Jurkat, Clone E6-1 (cell line): ENCODE measurements at regions not wholly inside any gene's neighbourhood (a gene's known extent, or its start where the extent isn't known, plus 50 kb on each side); places are given as distances from the start of the nearest gene placed in this dataset.
A peak's percentile ranks its signal among the peaks of the same experiment; 100 is the strongest.

Experiments
- DNase-seq: peaks from one replicate; pipeline ENCODE4 v3.0.0-alpha.2; 2011; ENCODE audit warnings: low read depth, low spot score
- H3K4me3 ChIP-seq: 2 replicates; pipeline ENCODE4 v1.5.1; 2011; ENCODE audit warnings: mild to moderate bottlenecking, low read length, control low read depth, moderate library complexity

GRCh38 chr2:193333539-193333938 is 1138.8 kb upstream of the TMEFF2 start:
- H3K4me3 ChIP-seq = no peak overlapping the region
- no peak for DNase-seq

GRCh38 chr2:193332941-193333340 is 1138.2 kb upstream of the TMEFF2 start:
- no peak for DNase-seq
- H3K4me3 ChIP-seq = no peak overlapping the region

GRCh38 chr2:193331676-193332075 is 1136.9 kb upstream of the TMEFF2 start:
- no peak for DNase-seq
- no peak overlapping the region for H3K4me3 ChIP-seq

- DNase-seq = no peak
- H3K4me3 ChIP-seq = no peak overlapping the region
These were observed 1131.6 kb upstream of the TMEFF2 start for GRCh38 chr2:193326296-193326695.

- DNase-seq = no peak
- H3K4me3 ChIP-seq = no peak overlapping the region
These were observed 1120.8 kb upstream of the TMEFF2 start for GRCh38 chr2:193315428-193316091.

- H3K4me3 ChIP-seq = no peak overlapping the region
- DNase-seq = no peak
These were observed 1108.7 kb upstream of the TMEFF2 start for GRCh38 chr2:193303464-193303863.

- H3K4me3 ChIP-seq = no peak overlapping the region
- no peak for DNase-seq
These were observed 1099.6 kb upstream of the TMEFF2 start for GRCh38 chr2:193294371-193294770.

GRCh38 chr2:193279361-193279760 is 1084.6 kb upstream of the TMEFF2 start:
- H3K4me3 ChIP-seq = no peak overlapping the region
- DNase-seq = no peak

- no peak overlapping the region for H3K4me3 ChIP-seq
- no peak for DNase-seq
These were observed 1082.3 kb upstream of the TMEFF2 start for GRCh38 chr2:193276988-193277387.

GRCh38 chr2:193276560-193276959 is 1081.8 kb upstream of the TMEFF2 start:
- no peak overlapping the region for H3K4me3 ChIP-seq
- DNase-seq = no peak

- no peak for DNase-seq
- H3K4me3 ChIP-seq = no peak overlapping the region
These were observed 1081.3 kb upstream of the TMEFF2 start for GRCh38 chr2:193276069-193276468.

- DNase-seq = no peak
- no peak overlapping the region for H3K4me3 ChIP-seq
These were observed 1077.3 kb upstream of the TMEFF2 start for GRCh38 chr2:193272011-193272410.

GRCh38 chr2:193270816-193271215 is 1076.1 kb upstream of the TMEFF2 start:
- no peak for DNase-seq
- H3K4me3 ChIP-seq = no peak overlapping the region

GRCh38 chr2:193267496-193268002 is 1072.8 kb upstream of the TMEFF2 start:
- DNase-seq = no peak
- no peak overlapping the region for H3K4me3 ChIP-seq

GRCh38 chr2:193253014-193253530 is 1058.3 kb upstream of the TMEFF2 start:
- no peak overlapping the region for H3K4me3 ChIP-seq
- DNase-seq = no peak

GRCh38 chr2:193251909-193252308 is 1057.2 kb upstream of the TMEFF2 start:
- no peak overlapping the region for H3K4me3 ChIP-seq
- no peak for DNase-seq

- no peak for DNase-seq
- H3K4me3 ChIP-seq = no peak overlapping the region
These were observed 1055.7 kb upstream of the TMEFF2 start for GRCh38 chr2:193250389-193250788.

- DNase-seq = peak; percentile 4
- no peak overlapping the region for H3K4me3 ChIP-seq
These were observed 1046.0 kb upstream of the TMEFF2 start for GRCh38 chr2:193240752-193241151.

- H3K4me3 ChIP-seq = no peak overlapping the region
- no peak for DNase-seq
These were observed 1036.9 kb upstream of the TMEFF2 start for GRCh38 chr2:193231634-193232033.

- DNase-seq = no peak
- H3K4me3 ChIP-seq = no peak overlapping the region
These were observed 1033.5 kb upstream of the TMEFF2 start for GRCh38 chr2:193228276-193228675.

- no peak for DNase-seq
- H3K4me3 ChIP-seq = no peak overlapping the region
These were observed 1027.7 kb upstream of the TMEFF2 start for GRCh38 chr2:193222454-193222853.
